ENCODE measurements at regions not wholly inside any gene's neighbourhood (a gene's known extent, or its start where the extent isn't known, plus 50 kb on each side); places are given as distances from the start of the nearest gene placed in this dataset.

DNA sequence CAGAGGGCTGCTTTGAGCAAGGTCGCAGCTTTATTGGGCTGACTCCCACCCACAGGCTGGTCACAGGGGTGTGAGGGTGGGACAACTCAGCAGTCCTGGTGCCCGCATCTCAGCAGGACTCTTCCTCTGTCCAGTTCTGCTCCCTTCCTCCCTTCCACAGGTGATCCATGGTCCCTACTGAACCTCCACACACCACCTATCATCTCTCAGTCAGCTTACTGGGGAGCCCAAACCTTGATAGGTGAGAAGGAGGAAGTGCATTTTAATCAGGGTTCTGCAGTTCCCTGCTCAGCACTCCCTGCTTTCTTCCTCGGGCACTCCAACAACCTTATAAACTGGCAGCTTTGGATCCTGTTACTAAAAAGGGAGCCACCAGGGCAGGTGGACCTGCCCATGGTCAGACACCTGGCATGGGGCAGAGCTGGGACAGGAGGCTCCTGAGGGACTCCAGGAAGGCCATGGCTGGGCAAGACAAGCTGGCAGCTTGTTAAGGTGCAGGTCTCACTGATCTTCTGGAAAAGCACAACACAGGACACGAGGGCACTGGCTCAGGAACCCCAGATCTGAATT lies 664.6 kb downstream of the BCL11B start:
- TF ChIP-seq POLR2A (IDR thresholded peaks at IDR 0.05) = no peak
- TF ChIP-seq, protein P1, sequence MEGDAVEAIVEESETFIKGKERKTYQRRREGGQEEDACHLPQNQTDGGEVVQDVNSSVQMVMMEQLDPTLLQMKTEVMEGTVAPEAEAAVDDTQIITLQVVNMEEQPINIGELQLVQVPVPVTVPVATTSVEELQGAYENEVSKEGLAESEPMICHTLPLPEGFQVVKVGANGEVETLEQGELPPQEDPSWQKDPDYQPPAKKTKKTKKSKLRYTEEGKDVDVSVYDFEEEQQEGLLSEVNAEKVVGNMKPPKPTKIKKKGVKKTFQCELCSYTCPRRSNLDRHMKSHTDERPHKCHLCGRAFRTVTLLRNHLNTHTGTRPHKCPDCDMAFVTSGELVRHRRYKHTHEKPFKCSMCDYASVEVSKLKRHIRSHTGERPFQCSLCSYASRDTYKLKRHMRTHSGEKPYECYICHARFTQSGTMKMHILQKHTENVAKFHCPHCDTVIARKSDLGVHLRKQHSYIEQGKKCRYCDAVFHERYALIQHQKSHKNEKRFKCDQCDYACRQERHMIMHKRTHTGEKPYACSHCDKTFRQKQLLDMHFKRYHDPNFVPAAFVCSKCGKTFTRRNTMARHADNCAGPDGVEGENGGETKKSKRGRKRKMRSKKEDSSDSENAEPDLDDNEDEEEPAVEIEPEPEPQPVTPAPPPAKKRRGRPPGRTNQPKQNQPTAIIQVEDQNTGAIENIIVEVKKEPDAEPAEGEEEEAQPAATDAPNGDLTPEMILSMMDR (IDR thresholded peaks at IDR 0.05) = no peak

All from prostate gland (tissue), 2 donors.